ENCODE measurements at regions not wholly inside any gene's neighbourhood (a gene's known extent, or its start where the extent isn't known, plus 50 kb on each side); places are given as distances from the start of the nearest gene placed in this dataset.

- DNase-seq, result no peak
- intact Hi-C loops (cut with DNase I; ENCODE audit: low total_unique reads), result no loop called here
- peaks cover 0 to 4% of the 10 kb centered on the region in 2 donors for H3K27me3 ChIP-seq
- no peak overlapping the region for H3K27ac ChIP-seq
- H3K9me3 ChIP-seq, result no peaks in the 10 kb centered on the region
- no peak for TF ChIP-seq CTCF (IDR thresholded peaks at IDR 0.05)
- no peaks in the 10 kb centered on the region for H3K36me3 ChIP-seq
- no peak overlapping the region for H3K4me3 ChIP-seq
- no peaks in the 10 kb centered on the region for H3K4me1 ChIP-seq
Observed at GRCh38 chr18:78605255-78605654, 374.4 kb upstream of the SALL3 start.

- Histone ChIP-seq H3K27ac (no peak overlapping the region), H3K4me3 (no peak overlapping the region), H3K36me3 (no peaks in the 10 kb centered on the region), H3K4me1 (no peaks in the 10 kb centered on the region), H3K9me3 (no peaks in the 10 kb centered on the region), H3K27me3 (peaks cover 0 to 8% of the 10 kb centered on the region in 2 donors)
- intact Hi-C loops (cut with DNase I; ENCODE audit: low total_unique reads), result no loop called here
- DNase-seq, result no peak
- no peak for TF ChIP-seq CTCF (IDR thresholded peaks at IDR 0.05)
Observed at GRCh38 chr18:78607221-78607620, 372.4 kb upstream of the SALL3 start.

- no peaks in the 10 kb centered on the region for H3K4me1 ChIP-seq
- H3K27me3 ChIP-seq, result peaks cover 0 to 8% of the 10 kb centered on the region in 2 donors
- no peaks in the 10 kb centered on the region for H3K36me3 ChIP-seq
- no peak for TF ChIP-seq CTCF (IDR thresholded peaks at IDR 0.05)
- H3K9me3 ChIP-seq, result no peaks in the 10 kb centered on the region
- intact Hi-C loops (cut with DNase I; ENCODE audit: low total_unique reads), result no loop called here
- H3K4me3 ChIP-seq, result no peak overlapping the region
- no peak overlapping the region for H3K27ac ChIP-seq
- no peak for DNase-seq
Observed at GRCh38 chr18:78607784-78608183, 371.8 kb upstream of the SALL3 start.

- Histone ChIP-seq H3K27ac (no peak overlapping the region), H3K4me3 (no peak overlapping the region), H3K4me1 (no peaks in the 10 kb centered on the region), H3K27me3 (peaks cover 0 to 8% of the 10 kb centered on the region in 2 donors), H3K36me3 (no peaks in the 10 kb centered on the region), H3K9me3 (no peaks in the 10 kb centered on the region)
- no peak for TF ChIP-seq CTCF (IDR thresholded peaks at IDR 0.05)
- intact Hi-C loops (cut with DNase I; ENCODE audit: low total_unique reads), result no loop called here
- no peak for DNase-seq
Observed at GRCh38 chr18:78610179-78610578, 369.4 kb upstream of the SALL3 start.

GRCh38 chr18:78611201-78611800, 368.3 kb upstream of the SALL3 start:
- no peaks in the 10 kb centered on the region for H3K4me1 ChIP-seq
- H3K9me3 ChIP-seq, result peaks cover 0 to under 1% (median 0%) of the 10 kb centered on the region in 3 donors
- DNase-seq, result no peak
- H3K27ac ChIP-seq, result no peak overlapping the region
- intact Hi-C loops (cut with DNase I; ENCODE audit: low total_unique reads), result no loop called here
- H3K27me3 ChIP-seq, result peaks cover 0 to 8% of the 10 kb centered on the region in 2 donors
- no peak overlapping the region for H3K4me3 ChIP-seq
- no peaks in the 10 kb centered on the region for H3K36me3 ChIP-seq
- TF ChIP-seq CTCF (IDR thresholded peaks at IDR 0.05), result no peak

GRCh38 chr18:78611869-78612268, 367.7 kb upstream of the SALL3 start:
- intact Hi-C loops (cut with DNase I; ENCODE audit: low total_unique reads), result no loop called here
- Histone ChIP-seq H3K36me3 (no peaks in the 10 kb centered on the region), H3K4me3 (no peak overlapping the region), H3K27ac (no peak overlapping the region), H3K27me3 (peaks cover 0 to 8% of the 10 kb centered on the region in 2 donors), H3K4me1 (no peaks in the 10 kb centered on the region), H3K9me3 (peaks cover 0 to 6% (median 3%) of the 10 kb centered on the region in 3 donors)
- no peak for TF ChIP-seq CTCF (IDR thresholded peaks at IDR 0.05)
- DNase-seq, result no peak
